ENCODE measurements at regions not wholly inside any gene's neighbourhood (a gene's known extent, or its start where the extent isn't known, plus 50 kb on each side); places are given as distances from the start of the nearest gene placed in this dataset.

- TF ChIP-seq, protein P1, sequence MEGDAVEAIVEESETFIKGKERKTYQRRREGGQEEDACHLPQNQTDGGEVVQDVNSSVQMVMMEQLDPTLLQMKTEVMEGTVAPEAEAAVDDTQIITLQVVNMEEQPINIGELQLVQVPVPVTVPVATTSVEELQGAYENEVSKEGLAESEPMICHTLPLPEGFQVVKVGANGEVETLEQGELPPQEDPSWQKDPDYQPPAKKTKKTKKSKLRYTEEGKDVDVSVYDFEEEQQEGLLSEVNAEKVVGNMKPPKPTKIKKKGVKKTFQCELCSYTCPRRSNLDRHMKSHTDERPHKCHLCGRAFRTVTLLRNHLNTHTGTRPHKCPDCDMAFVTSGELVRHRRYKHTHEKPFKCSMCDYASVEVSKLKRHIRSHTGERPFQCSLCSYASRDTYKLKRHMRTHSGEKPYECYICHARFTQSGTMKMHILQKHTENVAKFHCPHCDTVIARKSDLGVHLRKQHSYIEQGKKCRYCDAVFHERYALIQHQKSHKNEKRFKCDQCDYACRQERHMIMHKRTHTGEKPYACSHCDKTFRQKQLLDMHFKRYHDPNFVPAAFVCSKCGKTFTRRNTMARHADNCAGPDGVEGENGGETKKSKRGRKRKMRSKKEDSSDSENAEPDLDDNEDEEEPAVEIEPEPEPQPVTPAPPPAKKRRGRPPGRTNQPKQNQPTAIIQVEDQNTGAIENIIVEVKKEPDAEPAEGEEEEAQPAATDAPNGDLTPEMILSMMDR (IDR thresholded peaks at IDR 0.05), result no peak
- TF ChIP-seq POLR2A (IDR thresholded peaks at IDR 0.05), result no peak
Measured at GRCh38 chr11:70605846-70606245, 207.5 kb downstream of the CTTN start.
